Heart left ventricle (tissue), 14 donors: ENCODE measurements at regions not wholly inside any gene's neighbourhood (a gene's known extent, or its start where the extent isn't known, plus 50 kb on each side); places are given as distances from the start of the nearest gene placed in this dataset.

Experiments
- ATAC-seq, 4 donors: fragments of 200-7000 bp; cut with Tn5 transposase; one replicate each; pipeline ENCODE4 v1.9.1; 2020 to 2022; ENCODE audit warnings: moderate library complexity in 4 of 4, mild to moderate bottlenecking in 3 of 4, moderate number of reproducible peaks in 1 of 4
- DNase-seq, 5 donors: peaks; one replicate each; pipeline ENCODE4 v3.0.0-alpha.2; 2020
- H3K27ac ChIP-seq, 12 donors: fragments of 200-600 bp; sonication (generic) in 4 of 12; one replicate each; pipeline versions ENCODE4 v1.5.0 to v1.8.0; 2016 to 2022; ENCODE audit warnings: mild to moderate bottlenecking in 2 of 12
- H3K27me3 ChIP-seq, 9 donors: fragments of 200-600 bp; sonication (generic) in 2 of 9; one replicate each; pipeline versions ENCODE4 v1.5.1 to v1.8.0; 2016 to 2022; ENCODE audit warnings: mild to moderate bottlenecking in 3 of 9
- H3K36me3 ChIP-seq, 9 donors: fragments of 200-600 bp; sonication (generic) in 2 of 9; one replicate each; pipeline versions ENCODE4 v1.5.0 to v1.8.0; 2018 to 2022; ENCODE audit warnings: mild to moderate bottlenecking in 2 of 9
- H3K4me1 ChIP-seq, 12 donors: fragments of 200-600 bp; sonication (generic) in 4 of 12; one replicate each; pipeline versions ENCODE4 v1.5.0 to v1.8.0; 2016 to 2022; ENCODE audit warnings: mild to moderate bottlenecking in 3 of 12
- H3K4me3 ChIP-seq, 12 donors: fragments of 200-600 bp; sonication (generic) in 4 of 12; one replicate each; pipeline versions ENCODE4 v1.5.0 to v1.8.0; 2017 to 2022; ENCODE audit warnings: mild to moderate bottlenecking in 9 of 12, moderate library complexity in 4 of 12
- H3K9me3 ChIP-seq, 12 donors: fragments of 200-600 bp; sonication (generic) in 4 of 12; one replicate each; pipeline versions ENCODE4 v1.5.0 to v1.8.0; 2016 to 2022; ENCODE audit warnings: mild to moderate bottlenecking in 1 of 12
- CTCF ChIP-seq, 12 donors: fragments of 200-600 bp; sonication (generic) in 4 of 12; IDR thresholded peaks; one replicate each; pipeline versions ENCODE4 v1.5.0 to v1.8.0; 2018 to 2022; ENCODE audit warnings: antibody characterized with exemption in 12 of 12, mild to moderate bottlenecking in 5 of 12
- POLR2A ChIP-seq, 2 donors: fragments of 450-650 bp; IDR thresholded peaks; one replicate each; pipeline ENCODE4 v1.6.1; 2017; ENCODE audit warnings: antibody characterized with exemption in 2 of 2, mild to moderate bottlenecking in 2 of 2, moderate library complexity in 2 of 2
- intact Hi-C, 10 donors: fragments of 100-400 bp; cut with DNase I; formaldehyde crosslinking; loops; one replicate each; pipeline versions ENCODE4 v1.11.1 to v1.14.2; 2022
- donor health status: ischemic (EF 13 %, LVEDD 7.1; RV severe dilation, severe dysfunction).
- donor health status: DM: no; HTN: yes; CAD: no.
- donor health status: DM: no; HTN: no; CAD: no.
- donor health status: ischemic (EF 25% LVEDD 6.9; RV normal size, moderate dysfunction).
- donor health status: ischemic (EF 25% LVEDD 5.7; RV mildly dilated, moderate dysfunction).
- donor health status: DM: yes; HTN: yes; CAD: no.
- donor health status: ischemic (EF 35%, LVEDD 5.7; RV mildly dilated, moderate dysfunction).
- donor health status: nonischemic (EF 11% LVEDD 7.7; RV severe dilation, severe dysfunction).
- donor health status: DM: yes; HTN: yes; CAD: no.
- donor health status: PGD.
- donor health status: ischemic (EF 29% LVEDD 5.4; RV normal size, mild dysfunction).
- donor health status: nonischemic (EF 23%, LVEDD 6.1; RV moderate dilation, normal function).

- Histone ChIP-seq H3K4me3 (no peak overlapping the region), H3K27ac (no peak overlapping the region), H3K4me1 (no peaks in the 10 kb centered on the region), H3K36me3 (no peaks in the 10 kb centered on the region), H3K27me3 (no peaks in the 10 kb centered on the region), H3K9me3 (peaks cover 0 to 36% (median 14%) of the 10 kb centered on the region in 12 donors)
- no peak for ATAC-seq
- intact Hi-C loops, result no loop called here
- no peak for TF ChIP-seq POLR2A (IDR thresholded peaks at IDR 0.05)
- no peak for TF ChIP-seq CTCF (IDR thresholded peaks at IDR 0.05)
- no peak for DNase-seq
Observed at GRCh38 chr11:86722748-86723147, 50.3 kb upstream of the ME3 start.
